ENCODE measurements at regions not wholly inside any gene's neighbourhood (a gene's known extent, or its start where the extent isn't known, plus 50 kb on each side); places are given as distances from the start of the nearest gene placed in this dataset.

DNA sequence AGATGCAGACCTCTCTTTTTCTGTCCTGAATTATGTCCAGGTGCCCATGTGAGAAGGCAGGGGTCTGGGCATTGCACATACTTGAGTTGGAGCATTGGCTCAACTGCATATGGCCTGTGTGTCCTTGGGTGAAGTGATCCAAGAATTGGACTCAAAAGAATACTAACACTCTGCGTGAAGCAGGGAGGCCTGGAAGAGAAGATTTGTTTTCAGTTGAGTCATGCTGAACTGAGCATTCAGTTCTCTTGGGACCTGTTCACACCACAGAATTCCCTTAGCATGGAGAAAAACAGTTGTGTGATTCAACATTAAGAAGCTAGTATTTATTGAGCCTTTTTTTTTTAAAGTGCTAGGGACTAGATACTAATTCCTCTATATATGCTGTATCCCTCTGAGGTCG lies 164.7 kb upstream of the TBX3 start:
- TF ChIP-seq JUN (IDR thresholded peaks at IDR 0.05; ENCODE audit: low read depth, low read length) (no peak), BACH1 (IDR thresholded peaks at IDR 0.05; ENCODE audit: low read length) (no peak)
- TF ChIP-seq, protein P1, sequence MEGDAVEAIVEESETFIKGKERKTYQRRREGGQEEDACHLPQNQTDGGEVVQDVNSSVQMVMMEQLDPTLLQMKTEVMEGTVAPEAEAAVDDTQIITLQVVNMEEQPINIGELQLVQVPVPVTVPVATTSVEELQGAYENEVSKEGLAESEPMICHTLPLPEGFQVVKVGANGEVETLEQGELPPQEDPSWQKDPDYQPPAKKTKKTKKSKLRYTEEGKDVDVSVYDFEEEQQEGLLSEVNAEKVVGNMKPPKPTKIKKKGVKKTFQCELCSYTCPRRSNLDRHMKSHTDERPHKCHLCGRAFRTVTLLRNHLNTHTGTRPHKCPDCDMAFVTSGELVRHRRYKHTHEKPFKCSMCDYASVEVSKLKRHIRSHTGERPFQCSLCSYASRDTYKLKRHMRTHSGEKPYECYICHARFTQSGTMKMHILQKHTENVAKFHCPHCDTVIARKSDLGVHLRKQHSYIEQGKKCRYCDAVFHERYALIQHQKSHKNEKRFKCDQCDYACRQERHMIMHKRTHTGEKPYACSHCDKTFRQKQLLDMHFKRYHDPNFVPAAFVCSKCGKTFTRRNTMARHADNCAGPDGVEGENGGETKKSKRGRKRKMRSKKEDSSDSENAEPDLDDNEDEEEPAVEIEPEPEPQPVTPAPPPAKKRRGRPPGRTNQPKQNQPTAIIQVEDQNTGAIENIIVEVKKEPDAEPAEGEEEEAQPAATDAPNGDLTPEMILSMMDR (IDR thresholded peaks at IDR 0.05; ENCODE audit: control extremely low read depth in 1 of 3, insufficient read depth in 1 of 3, low read depth in 1 of 3, low read length in 3 of 3), result no peak

Data from H1 (cell line).